HEK293 (cell line): ENCODE measurements at regions not wholly inside any gene's neighbourhood (a gene's known extent, or its start where the extent isn't known, plus 50 kb on each side); places are given as distances from the start of the nearest gene placed in this dataset.

Experiments
- CTCF ChIA-PET: fragments of 350-600 bp; formaldehyde crosslinking; extraction: SDS; loops from one replicate; lab custom pipeline; 2021; ENCODE audit warnings: antibody characterized with exemption; lab: Yijun Ruan, JAX
- POLR2A ChIA-PET: fragments of 300-600 bp; formaldehyde crosslinking; extraction: SDS; loops from one replicate; lab custom pipeline; 2020; ENCODE audit warnings: antibody characterized with exemption, inconsistent platforms; lab: Yijun Ruan, JAX
- H3K27ac ChIP-seq: fragments of 200-500 bp; sonication (Bioruptor generic); 2 replicates; pipeline ENCODE4 v1.5.1; 2014; ENCODE audit warnings: low read depth, low read length, control low read depth, inconsistent platforms; ENCODE audit errors: extremely low read depth
- H3K36me3 ChIP-seq, 2 experiments: fragments of 200-500 bp in 1 of 2; sonication (Bioruptor generic) in 1 of 2; 1 replicate in 1 of 2; 2 replicates in 1 of 2; pipeline ENCODE4 v1.5.1; 2014 to 2017; ENCODE audit warnings: inconsistent platforms in 2 of 2, low read length in 2 of 2; ENCODE audit not compliant: control insufficient read depth in 2 of 2, insufficient read depth in 1 of 2
- H3K4me1 ChIP-seq: fragments of 200-500 bp; sonication (Bioruptor generic); 2 replicates; pipeline ENCODE4 v1.5.1; 2014; ENCODE audit warnings: mild to moderate bottlenecking, low read length, inconsistent platforms; ENCODE audit not compliant: control insufficient read depth, insufficient read depth
- H3K4me3 ChIP-seq: 2 replicates; pipeline ENCODE4 v1.5.1; 2011; ENCODE audit warnings: low read depth, mild to moderate bottlenecking, control low read depth, low read length, moderate library complexity
- H3K9me3 ChIP-seq: fragments of 200-500 bp; sonication (Bioruptor generic); 2 replicates; pipeline ENCODE4 v1.5.1; 2014; ENCODE audit warnings: low read depth, low read length, inconsistent platforms; ENCODE audit not compliant: control insufficient read depth, insufficient read depth
- ATF2 ChIP-seq: fragments of 450-650 bp; formaldehyde crosslinking; IDR thresholded peaks from 2 replicates; pipeline ENCODE4 v1.5.1; 2016; ENCODE audit warnings: missing biosample characterization, missing genetic modification characterization, low read depth
- GLIS1 ChIP-seq: fragments of 450-650 bp; formaldehyde crosslinking; IDR thresholded peaks from 2 replicates; pipeline ENCODE4 v1.5.1; 2016; ENCODE audit warnings: missing biosample characterization, missing genetic modification characterization
- KLF17 ChIP-seq: fragments of 450-650 bp; formaldehyde crosslinking; IDR thresholded peaks from 2 replicates; pipeline ENCODE4 v1.5.1; 2016; ENCODE audit warnings: missing biosample characterization, missing genetic modification characterization
- MYNN ChIP-seq: fragments of 450-650 bp; formaldehyde crosslinking; IDR thresholded peaks from 2 replicates; pipeline ENCODE4 v1.5.1; 2016; ENCODE audit warnings: missing biosample characterization, missing genetic modification characterization, borderline replicate concordance
- OSR2 ChIP-seq: fragments of 450-650 bp; formaldehyde crosslinking; IDR thresholded peaks from 2 replicates; pipeline ENCODE4 v1.5.1; 2016; ENCODE audit warnings: missing biosample characterization, missing genetic modification characterization
- SCRT2 ChIP-seq: fragments of 450-650 bp; formaldehyde crosslinking; IDR thresholded peaks from 2 replicates; pipeline ENCODE4 v1.5.1; 2016; ENCODE audit warnings: missing biosample characterization, missing genetic modification characterization
- TSHZ1 ChIP-seq: fragments of 450-650 bp; formaldehyde crosslinking; IDR thresholded peaks from 2 replicates; pipeline ENCODE4 v1.5.1; 2016; ENCODE audit warnings: missing biosample characterization, missing genetic modification characterization, borderline replicate concordance
- ZNF148 ChIP-seq: fragments of 450-650 bp; formaldehyde crosslinking; IDR thresholded peaks from 2 replicates; pipeline ENCODE4 v1.5.0; 2017; ENCODE audit warnings: missing biosample characterization, missing genetic modification characterization, borderline replicate concordance
- ZNF184 ChIP-seq: fragments of 450-650 bp; IDR thresholded peaks from 2 replicates; pipeline ENCODE4 v1.5.1; 2018; ENCODE audit warnings: missing biosample characterization, mild to moderate bottlenecking, missing genetic modification characterization
- ZNF292 ChIP-seq: fragments of 450-650 bp; formaldehyde crosslinking; IDR thresholded peaks from 2 replicates; pipeline ENCODE4 v1.5.1; 2016; ENCODE audit warnings: low read depth, missing biosample characterization, missing genetic modification characterization, borderline replicate concordance
- ZNF341 ChIP-seq: fragments of 450-650 bp; formaldehyde crosslinking; IDR thresholded peaks from 2 replicates; pipeline ENCODE4; 2016; ENCODE audit warnings: low read depth, missing biosample characterization, missing genetic modification characterization
- ZNF416 ChIP-seq: fragments of 450-650 bp; formaldehyde crosslinking; IDR thresholded peaks from 2 replicates; pipeline ENCODE4 v1.5.1; 2016; ENCODE audit warnings: missing biosample characterization, missing genetic modification characterization
- ZNF513 ChIP-seq: fragments of 450-650 bp; IDR thresholded peaks from 2 replicates; pipeline ENCODE4 v1.5.1; 2018; ENCODE audit warnings: missing biosample characterization, missing genetic modification characterization
- ZNF514 ChIP-seq: fragments of 450-650 bp; formaldehyde crosslinking; IDR thresholded peaks from 2 replicates; pipeline ENCODE4 v1.5.1; 2016; ENCODE audit warnings: missing biosample characterization, missing genetic modification characterization
- ZNF571 ChIP-seq: fragments of 450-650 bp; formaldehyde crosslinking; IDR thresholded peaks from 2 replicates; pipeline ENCODE4 v1.5.0; 2017; ENCODE audit warnings: missing biosample characterization, missing genetic modification characterization
- ZNF623 ChIP-seq: fragments of 450-650 bp; formaldehyde crosslinking; IDR thresholded peaks from 2 replicates; pipeline ENCODE4 v1.5.1; 2016; ENCODE audit warnings: missing biosample characterization, missing genetic modification characterization
- ZNF707 ChIP-seq: fragments of 450-650 bp; formaldehyde crosslinking; IDR thresholded peaks from 2 replicates; pipeline ENCODE4 v1.5.1; 2016; ENCODE audit warnings: missing biosample characterization, missing genetic modification characterization
- ZNF777 ChIP-seq: fragments of 450-650 bp; formaldehyde crosslinking; IDR thresholded peaks from 2 replicates; pipeline ENCODE4 v1.5.1; 2017; ENCODE audit warnings: missing biosample characterization, missing genetic modification characterization, borderline replicate concordance
- ZNF785 ChIP-seq: fragments of 450-650 bp; formaldehyde crosslinking; IDR thresholded peaks from 2 replicates; pipeline ENCODE4 v1.5.1; 2016; ENCODE audit warnings: missing biosample characterization, missing genetic modification characterization

GRCh38 chr22:27008454-27008853 is 351.1 kb downstream of the MIAT start (continued):
- 0 out of 2 replicates have a peak, but pooled peaks have one; percentile 43 for TF ChIP-seq ZNF777
- no peak for TF ChIP-seq GLIS1
- TF ChIP-seq ZNF707, result peak; percentile 63
- TF ChIP-seq KLF17 (tag by site-specific recombination), result no peak
- peak; percentile 99 for TF ChIP-seq ZNF513
- TF ChIP-seq SCRT2, result no peak
- 0 out of 2 replicates have a peak, but pooled peaks have one; percentile 66 for TF ChIP-seq ZNF571 (tag by site-specific recombination)
- no peak for TF ChIP-seq ZNF416 (tag by site-specific recombination)
- peak; percentile 56; the same call in 1 of the 2 replicates for TF ChIP-seq ATF2 (tag by site-specific recombination)
- TF ChIP-seq ZNF785 (tag by site-specific recombination), result peak; percentile 71; the same call in 1 of the 2 replicates
- TF ChIP-seq ZNF341 (tag by site-specific recombination), result no peak
- TF ChIP-seq ZNF514 (tag by site-specific recombination), result peak; percentile 78
- no peak for TF ChIP-seq OSR2 (tag by site-specific recombination)
- TF ChIP-seq, all 188 proteins: peak for 19

- TF ChIP-seq ZNF292 (tag by site-specific recombination) (no peak), TSHZ1 (no peak), ZNF184 (no peak)
- ChIA-PET POLR2A (no interaction called here), CTCF (interaction anchor here (0.6 kb wide), 1 partner anchor 305 kb away, joined by 3 read pairs; no protein-coding TSS in a partner anchor)
- H3K36me3 ChIP-seq, result no peaks in the 10 kb centered on the region
- no peak overlapping the region for H3K27ac ChIP-seq
- no peaks in the 10 kb centered on the region for H3K4me1 ChIP-seq
- H3K4me3 ChIP-seq, result no peak overlapping the region
- no peaks in the 10 kb centered on the region for H3K9me3 ChIP-seq
These were observed 353.7 kb downstream of the MIAT start for GRCh38 chr22:27011133-27011532.

- Histone ChIP-seq H3K4me3 (no peak overlapping the region), H3K9me3 (no peaks in the 10 kb centered on the region), H3K4me1 (no peaks in the 10 kb centered on the region), H3K36me3 (no peaks in the 10 kb centered on the region), H3K27ac (no peak overlapping the region)
- TF ChIP-seq MYNN (tag by site-specific recombination) (no peak), ZNF623 (peak; percentile 59), ZNF148 (no peak)
- ChIA-PET CTCF (interaction anchor here (0.6 kb wide), 1 partner anchor 1791 kb away, joined by 3 read pairs; no protein-coding TSS in a partner anchor), POLR2A (no interaction called here)
These were observed 354.3 kb downstream of the MIAT start for GRCh38 chr22:27011717-27012116.
